SK-N-SH treated with all-trans-retinoic acid at 6 μM for 48 hours (cell line): ENCODE measurements at regions not wholly inside any gene's neighbourhood (a gene's known extent, or its start where the extent isn't known, plus 50 kb on each side); places are given as distances from the start of the nearest gene placed in this dataset.

Experiments used
- ATAC-seq: fragments of 200-7000 bp; cut with Tn5 transposase; 3 replicates; pipeline ENCODE4 v1.9.1; 2020; ENCODE audit warnings: mild to moderate bottlenecking, moderate library complexity
- ARNTL ChIP-seq: fragments of 450-650 bp; formaldehyde crosslinking; IDR thresholded peaks from 2 replicates; pipeline ENCODE4 v1.5.0; 2020; ENCODE audit warnings: low read depth, mild to moderate bottlenecking, moderate library complexity, borderline replicate concordance
- BACH2 ChIP-seq: fragments of 250-450 bp; sonication (Bioruptor Pico); IDR thresholded peaks from 2 replicates; pipeline ENCODE4 v1.9.0; 2021; ENCODE audit warnings: mild to moderate bottlenecking, borderline replicate concordance
- CSDC2 ChIP-seq: fragments of 250-450 bp; sonication (Bioruptor Pico); IDR thresholded peaks from 2 replicates; pipeline ENCODE4 v1.5.0; 2020; ENCODE audit warnings: mild to moderate bottlenecking, moderate library complexity
- ESRRG ChIP-seq: fragments of 250-450 bp; sonication (Bioruptor Pico); IDR thresholded peaks from 2 replicates; pipeline ENCODE4 v1.6.1; 2021; ENCODE audit warnings: mild to moderate bottlenecking
- GLIS3 ChIP-seq: fragments of 250-450 bp; sonication (Bioruptor Pico); IDR thresholded peaks from 2 replicates; pipeline ENCODE4 v1.5.0; 2020; ENCODE audit warnings: mild to moderate bottlenecking, moderate library complexity
- ISL1 ChIP-seq: fragments of 250-450 bp; sonication (Bioruptor Pico); IDR thresholded peaks from 2 replicates; pipeline ENCODE4 v2.1.2; 2022; ENCODE audit warnings: mild to moderate bottlenecking, moderate library complexity
- PPARA ChIP-seq: fragments of 250-450 bp; sonication (Bioruptor Pico); IDR thresholded peaks from 2 replicates; pipeline ENCODE4 v1.5.0; 2020; ENCODE audit warnings: mild to moderate bottlenecking, borderline replicate concordance
- RARB ChIP-seq: fragments of 250-450 bp; sonication (Bioruptor Pico); IDR thresholded peaks from 2 replicates; pipeline ENCODE4 v1.8.0; 2021; ENCODE audit warnings: mild to moderate bottlenecking, moderate library complexity
- SNAI2 ChIP-seq: fragments of 250-450 bp; sonication (Bioruptor Pico); IDR thresholded peaks from 2 replicates; pipeline ENCODE4 v1.5.0; 2020; ENCODE audit warnings: mild to moderate bottlenecking, moderate library complexity
- TCF4 ChIP-seq: fragments of 250-450 bp; sonication (Bioruptor Pico); IDR thresholded peaks from 2 replicates; pipeline ENCODE4 v1.8.0; 2021; ENCODE audit warnings: mild to moderate bottlenecking, moderate library complexity, borderline replicate concordance
- TOX ChIP-seq: fragments of 250-450 bp; sonication (Bioruptor Pico); IDR thresholded peaks from 2 replicates; pipeline ENCODE4 v1.8.0; 2021; ENCODE audit warnings: mild to moderate bottlenecking, moderate library complexity, borderline replicate concordance
- ZC3H10 ChIP-seq: fragments of 250-450 bp; sonication (Bioruptor Pico); IDR thresholded peaks from 2 replicates; pipeline ENCODE4 v1.5.1; 2021; ENCODE audit warnings: mild to moderate bottlenecking, moderate library complexity
- ZFP3 ChIP-seq: fragments of 250-450 bp; sonication (Bioruptor Pico); IDR thresholded peaks from 2 replicates; pipeline ENCODE4 v1.5.0; 2020; ENCODE audit warnings: mild to moderate bottlenecking, moderate library complexity
- ZFP30 ChIP-seq: fragments of 450-650 bp; formaldehyde crosslinking; IDR thresholded peaks from 2 replicates; pipeline ENCODE4 v1.5.0; 2022; ENCODE audit warnings: mild to moderate bottlenecking, moderate library complexity
- ZNF565 ChIP-seq: fragments of 450-650 bp; formaldehyde crosslinking; conservative IDR thresholded peaks from 2 replicates; pipeline ENCODE4 v1.5.0; 2020; ENCODE audit warnings: low read depth, mild to moderate bottlenecking, moderate library complexity
- ZNF70 ChIP-seq: fragments of 450-650 bp; formaldehyde crosslinking; IDR thresholded peaks from 2 replicates; pipeline ENCODE4 v1.5.0; 2020; ENCODE audit warnings: mild to moderate bottlenecking, moderate library complexity
- ZNF8 ChIP-seq: fragments of 450-650 bp; formaldehyde crosslinking; IDR thresholded peaks from 2 replicates; pipeline ENCODE4 v1.5.0; 2020; ENCODE audit warnings: mild to moderate bottlenecking, moderate library complexity
- TF ChIP-seq, protein P1 (sequence below): fragments of 250-450 bp; sonication (Bioruptor Pico); IDR thresholded peaks from 2 replicates; pipeline ENCODE4 v1.8.0; 2020; ENCODE audit warnings: mild to moderate bottlenecking, moderate library complexity, borderline replicate concordance
- TF ChIP-seq, protein P2 (sequence below): fragments of 250-450 bp; sonication (Bioruptor Pico); IDR thresholded peaks from 2 replicates; pipeline ENCODE4 v1.8.0; 2021; ENCODE audit warnings: low read depth, mild to moderate bottlenecking, moderate library complexity, borderline replicate concordance
- TF ChIP-seq, protein P3 (sequence below): fragments of 250-450 bp; sonication (Bioruptor Pico); IDR thresholded peaks from 2 replicates; pipeline ENCODE4 v1.5.1; 2021; ENCODE audit warnings: mild to moderate bottlenecking, moderate library complexity
- TF ChIP-seq, protein P4 (sequence below): fragments of 250-450 bp; sonication (Bioruptor Pico); IDR thresholded peaks from 2 replicates; pipeline ENCODE4 v1.5.1; 2020; ENCODE audit warnings: low read depth, mild to moderate bottlenecking, moderate library complexity
- TF ChIP-seq, protein P5 (sequence below): fragments of 250-450 bp; sonication (Bioruptor Pico); IDR thresholded peaks from 2 replicates; pipeline ENCODE4 v1.5.0; 2020; ENCODE audit warnings: mild to moderate bottlenecking, moderate library complexity

DNA sequence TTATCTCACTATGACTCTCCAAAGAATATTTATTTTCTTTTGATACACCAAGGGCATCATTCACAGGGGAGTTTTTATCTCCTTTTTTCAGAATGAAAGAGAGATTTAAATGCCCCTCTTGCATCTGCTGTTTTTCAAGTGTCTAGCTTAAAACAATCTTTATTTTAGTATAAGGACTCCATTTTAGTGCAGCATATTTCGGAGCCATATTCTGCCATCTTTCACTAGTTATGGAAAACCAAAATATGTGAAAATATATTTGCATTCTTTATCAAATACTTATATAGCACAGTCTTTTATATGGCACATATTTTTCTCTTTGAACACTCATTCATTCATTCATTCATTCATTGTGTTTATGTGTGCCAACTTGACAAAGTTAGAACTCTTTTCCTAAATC, 1130.2 kb downstream of the SLITRK5 start:
- no peak for ATAC-seq
- TF ChIP-seq GLIS3 (CRISPR knock-in tag) (no peak), ESRRG (CRISPR knock-in tag) (no peak), TCF4 (CRISPR knock-in tag) (no peak), PPARA (CRISPR knock-in tag) (no peak), TOX (CRISPR knock-in tag) (no peak), RARB (CRISPR knock-in tag) (no peak), SNAI2 (CRISPR knock-in tag) (no peak), ZNF8 (no peak), ZNF70 (CRISPR knock-in tag) (no peak)
- TF ChIP-seq, protein P1, sequence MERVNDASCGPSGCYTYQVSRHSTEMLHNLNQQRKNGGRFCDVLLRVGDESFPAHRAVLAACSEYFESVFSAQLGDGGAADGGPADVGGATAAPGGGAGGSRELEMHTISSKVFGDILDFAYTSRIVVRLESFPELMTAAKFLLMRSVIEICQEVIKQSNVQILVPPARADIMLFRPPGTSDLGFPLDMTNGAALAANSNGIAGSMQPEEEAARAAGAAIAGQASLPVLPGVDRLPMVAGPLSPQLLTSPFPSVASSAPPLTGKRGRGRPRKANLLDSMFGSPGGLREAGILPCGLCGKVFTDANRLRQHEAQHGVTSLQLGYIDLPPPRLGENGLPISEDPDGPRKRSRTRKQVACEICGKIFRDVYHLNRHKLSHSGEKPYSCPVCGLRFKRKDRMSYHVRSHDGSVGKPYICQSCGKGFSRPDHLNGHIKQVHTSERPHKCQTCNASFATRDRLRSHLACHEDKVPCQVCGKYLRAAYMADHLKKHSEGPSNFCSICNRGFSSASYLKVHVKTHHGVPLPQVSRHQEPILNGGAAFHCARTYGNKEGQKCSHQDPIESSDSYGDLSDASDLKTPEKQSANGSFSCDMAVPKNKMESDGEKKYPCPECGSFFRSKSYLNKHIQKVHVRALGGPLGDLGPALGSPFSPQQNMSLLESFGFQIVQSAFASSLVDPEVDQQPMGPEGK = no peak
- TF ChIP-seq, protein P2, sequence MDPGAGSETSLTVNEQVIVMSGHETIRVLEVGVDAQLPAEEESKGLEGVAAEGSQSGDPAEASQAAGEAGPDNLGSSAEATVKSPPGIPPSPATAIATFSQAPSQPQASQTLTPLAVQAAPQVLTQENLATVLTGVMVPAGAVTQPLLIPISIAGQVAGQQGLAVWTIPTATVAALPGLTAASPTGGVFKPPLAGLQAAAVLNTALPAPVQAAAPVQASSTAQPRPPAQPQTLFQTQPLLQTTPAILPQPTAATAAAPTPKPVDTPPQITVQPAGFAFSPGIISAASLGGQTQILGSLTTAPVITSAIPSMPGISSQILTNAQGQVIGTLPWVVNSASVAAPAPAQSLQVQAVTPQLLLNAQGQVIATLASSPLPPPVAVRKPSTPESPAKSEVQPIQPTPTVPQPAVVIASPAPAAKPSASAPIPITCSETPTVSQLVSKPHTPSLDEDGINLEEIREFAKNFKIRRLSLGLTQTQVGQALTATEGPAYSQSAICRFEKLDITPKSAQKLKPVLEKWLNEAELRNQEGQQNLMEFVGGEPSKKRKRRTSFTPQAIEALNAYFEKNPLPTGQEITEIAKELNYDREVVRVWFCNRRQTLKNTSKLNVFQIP = no peak
- TF ChIP-seq, protein P3, sequence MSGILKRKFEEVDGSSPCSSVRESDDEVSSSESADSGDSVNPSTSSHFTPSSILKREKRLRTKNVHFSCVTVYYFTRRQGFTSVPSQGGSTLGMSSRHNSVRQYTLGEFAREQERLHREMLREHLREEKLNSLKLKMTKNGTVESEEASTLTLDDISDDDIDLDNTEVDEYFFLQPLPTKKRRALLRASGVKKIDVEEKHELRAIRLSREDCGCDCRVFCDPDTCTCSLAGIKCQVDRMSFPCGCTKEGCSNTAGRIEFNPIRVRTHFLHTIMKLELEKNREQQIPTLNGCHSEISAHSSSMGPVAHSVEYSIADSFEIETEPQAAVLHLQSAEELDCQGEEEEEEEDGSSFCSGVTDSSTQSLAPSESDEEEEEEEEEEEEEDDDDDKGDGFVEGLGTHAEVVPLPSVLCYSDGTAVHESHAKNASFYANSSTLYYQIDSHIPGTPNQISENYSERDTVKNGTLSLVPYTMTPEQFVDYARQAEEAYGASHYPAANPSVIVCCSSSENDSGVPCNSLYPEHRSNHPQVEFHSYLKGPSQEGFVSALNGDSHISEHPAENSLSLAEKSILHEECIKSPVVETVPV (CRISPR knock-in tag) = no peak
- TF ChIP-seq, protein P4, sequence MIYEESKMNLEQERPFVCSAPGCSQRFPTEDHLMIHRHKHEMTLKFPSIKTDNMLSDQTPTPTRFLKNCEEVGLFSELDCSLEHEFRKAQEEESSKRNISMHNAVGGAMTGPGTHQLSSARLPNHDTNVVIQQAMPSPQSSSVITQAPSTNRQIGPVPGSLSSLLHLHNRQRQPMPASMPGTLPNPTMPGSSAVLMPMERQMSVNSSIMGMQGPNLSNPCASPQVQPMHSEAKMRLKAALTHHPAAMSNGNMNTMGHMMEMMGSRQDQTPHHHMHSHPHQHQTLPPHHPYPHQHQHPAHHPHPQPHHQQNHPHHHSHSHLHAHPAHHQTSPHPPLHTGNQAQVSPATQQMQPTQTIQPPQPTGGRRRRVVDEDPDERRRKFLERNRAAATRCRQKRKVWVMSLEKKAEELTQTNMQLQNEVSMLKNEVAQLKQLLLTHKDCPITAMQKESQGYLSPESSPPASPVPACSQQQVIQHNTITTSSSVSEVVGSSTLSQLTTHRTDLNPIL (CRISPR knock-in tag) = no peak
- TF ChIP-seq, protein P5, sequence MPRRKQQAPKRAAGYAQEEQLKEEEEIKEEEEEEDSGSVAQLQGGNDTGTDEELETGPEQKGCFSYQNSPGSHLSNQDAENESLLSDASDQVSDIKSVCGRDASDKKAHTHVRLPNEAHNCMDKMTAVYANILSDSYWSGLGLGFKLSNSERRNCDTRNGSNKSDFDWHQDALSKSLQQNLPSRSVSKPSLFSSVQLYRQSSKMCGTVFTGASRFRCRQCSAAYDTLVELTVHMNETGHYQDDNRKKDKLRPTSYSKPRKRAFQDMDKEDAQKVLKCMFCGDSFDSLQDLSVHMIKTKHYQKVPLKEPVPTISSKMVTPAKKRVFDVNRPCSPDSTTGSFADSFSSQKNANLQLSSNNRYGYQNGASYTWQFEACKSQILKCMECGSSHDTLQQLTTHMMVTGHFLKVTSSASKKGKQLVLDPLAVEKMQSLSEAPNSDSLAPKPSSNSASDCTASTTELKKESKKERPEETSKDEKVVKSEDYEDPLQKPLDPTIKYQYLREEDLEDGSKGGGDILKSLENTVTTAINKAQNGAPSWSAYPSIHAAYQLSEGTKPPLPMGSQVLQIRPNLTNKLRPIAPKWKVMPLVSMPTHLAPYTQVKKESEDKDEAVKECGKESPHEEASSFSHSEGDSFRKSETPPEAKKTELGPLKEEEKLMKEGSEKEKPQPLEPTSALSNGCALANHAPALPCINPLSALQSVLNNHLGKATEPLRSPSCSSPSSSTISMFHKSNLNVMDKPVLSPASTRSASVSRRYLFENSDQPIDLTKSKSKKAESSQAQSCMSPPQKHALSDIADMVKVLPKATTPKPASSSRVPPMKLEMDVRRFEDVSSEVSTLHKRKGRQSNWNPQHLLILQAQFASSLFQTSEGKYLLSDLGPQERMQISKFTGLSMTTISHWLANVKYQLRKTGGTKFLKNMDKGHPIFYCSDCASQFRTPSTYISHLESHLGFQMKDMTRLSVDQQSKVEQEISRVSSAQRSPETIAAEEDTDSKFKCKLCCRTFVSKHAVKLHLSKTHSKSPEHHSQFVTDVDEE (CRISPR knock-in tag) = no peak
- TF ChIP-seq, all 23 proteins: peak for 0

DNA sequence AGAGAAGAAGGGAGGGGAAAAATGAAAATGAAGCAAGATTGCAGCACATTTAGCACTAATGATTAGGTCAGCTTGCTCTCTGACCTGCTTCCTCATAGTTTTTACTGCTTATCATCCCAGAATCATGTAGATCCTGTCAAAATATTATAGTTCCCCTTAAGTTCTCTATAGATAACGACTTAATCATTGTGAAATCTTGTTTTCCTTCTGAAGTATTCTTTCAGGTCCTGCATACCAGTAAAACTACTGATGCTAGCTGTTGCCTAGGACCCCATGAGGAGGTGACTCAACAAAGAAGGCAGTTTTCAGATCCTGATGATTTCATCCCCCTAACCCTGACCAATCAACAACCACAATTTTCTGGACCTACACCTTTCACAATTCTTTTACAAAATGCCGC, 1131.7 kb downstream of the SLITRK5 start:
- ATAC-seq = no peak
- TF ChIP-seq, protein P1 = no peak
- no peak for TF ChIP-seq BACH2 (CRISPR knock-in tag)
- no peak for TF ChIP-seq CSDC2 (CRISPR knock-in tag)
- no peak for TF ChIP-seq ZC3H10 (CRISPR knock-in tag)
- no peak for TF ChIP-seq ARNTL
- TF ChIP-seq ESRRG (CRISPR knock-in tag) = no peak
- TF ChIP-seq ZNF8 = no peak
- no peak for TF ChIP-seq ZNF565 (CRISPR knock-in tag)
- TF ChIP-seq ZFP3 (CRISPR knock-in tag) = no peak
- TF ChIP-seq, protein P2 = no peak
- TF ChIP-seq, protein P4 (CRISPR knock-in tag) = no peak
- no peak for TF ChIP-seq RARB (CRISPR knock-in tag)
- TF ChIP-seq ZNF70 (CRISPR knock-in tag) = no peak
- TF ChIP-seq ISL1 (CRISPR knock-in tag) = no peak
- no peak for TF ChIP-seq ZFP30 (CRISPR knock-in tag)
- no peak for TF ChIP-seq TCF4 (CRISPR knock-in tag)
- no peak for TF ChIP-seq TOX (CRISPR knock-in tag)
